GM18951 (cell line): ENCODE measurements at regions not wholly inside any gene's neighbourhood (a gene's known extent, or its start where the extent isn't known, plus 50 kb on each side); places are given as distances from the start of the nearest gene placed in this dataset.
"Not testable (repeated sequence)": the region's sequence is repeated elsewhere in the genome, so short reads cannot be mapped to it uniquely, and the experiment has no call there.

Experiments
- POLR2A ChIP-seq: IDR thresholded peaks from 4 replicates; pipeline ENCODE4 v1.6.1; 2011; ENCODE audit warnings: mild to moderate bottlenecking; ENCODE audit not compliant: insufficient read length, insufficient read depth; ENCODE audit errors: extremely low read depth
- in situ Hi-C: fragments of 300-500 bp; cut with MboI; formaldehyde crosslinking; loops from one replicate; pipeline ENCODE4 v1.12.0; 2022; ENCODE audit warnings: low sequenced_read_pairs, mixed read lengths, inconsistent platforms; ENCODE audit not compliant: unreplicated experiment

GRCh38 chr2:124996406-124996805 is 971.3 kb downstream of the CNTNAP5 start:
- no peak for TF ChIP-seq POLR2A

GRCh38 chr2:124999906-125000305 is 974.8 kb downstream of the CNTNAP5 start:
- no peak for TF ChIP-seq POLR2A
- in situ Hi-C loops: no loop called here

More at GRCh38 chr2:124996406-124996805, 971.3 kb downstream of the CNTNAP5 start:
- in situ Hi-C loops: no loop called here

GRCh38 chr2:125004106-125004800 is 979.2 kb downstream of the CNTNAP5 start:
- no peak for TF ChIP-seq POLR2A
- in situ Hi-C loops: no loop called here

GRCh38 chr2:125006676-125007075 is 981.6 kb downstream of the CNTNAP5 start:
- no peak for TF ChIP-seq POLR2A
- in situ Hi-C loops: no loop called here

- in situ Hi-C loops: not testable (repeated sequence)
These were observed 1003.6 kb downstream of the CNTNAP5 start for GRCh38 chr2:125028721-125029120.

- TF ChIP-seq POLR2A: no peak
- in situ Hi-C loops: no loop called here
These were observed 1008.8 kb downstream of the CNTNAP5 start for GRCh38 chr2:125033871-125034270.

- no peak for TF ChIP-seq POLR2A
- in situ Hi-C loops: no loop called here
These were observed 1012.1 kb downstream of the CNTNAP5 start for GRCh38 chr2:125037135-125037653.

- in situ Hi-C loops: no loop called here
- TF ChIP-seq POLR2A: no peak
These were observed 1016.8 kb downstream of the CNTNAP5 start for GRCh38 chr2:125041846-125042245.

GRCh38 chr2:125042727-125043126 is 1017.6 kb downstream of the CNTNAP5 start:
- in situ Hi-C loops: no loop called here
- no peak for TF ChIP-seq POLR2A

GRCh38 chr2:125070726-125071505 is 1045.8 kb downstream of the CNTNAP5 start:
- TF ChIP-seq POLR2A: no peak
- in situ Hi-C loops: no loop called here

- no peak for TF ChIP-seq POLR2A
- in situ Hi-C loops: no loop called here
These were observed 1048.4 kb downstream of the CNTNAP5 start for GRCh38 chr2:125073440-125073839.

- in situ Hi-C loops: no loop called here
- no peak for TF ChIP-seq POLR2A
These were observed 1060.8 kb downstream of the CNTNAP5 start for GRCh38 chr2:125085904-125086303.

GRCh38 chr2:125086313-125087184 is 1061.5 kb downstream of the CNTNAP5 start:
- TF ChIP-seq POLR2A: no peak
- in situ Hi-C loops: no loop called here

GRCh38 chr2:125092276-125093009 is 1067.4 kb downstream of the CNTNAP5 start:
- no peak for TF ChIP-seq POLR2A
- in situ Hi-C loops: no loop called here
